ENCODE measurements at regions not wholly inside any gene's neighbourhood (a gene's known extent, or its start where the extent isn't known, plus 50 kb on each side); places are given as distances from the start of the nearest gene placed in this dataset.

GRCh38 chr3:70726096-70726938, 413.9 kb upstream of the MDFIC2 start:
- Histone ChIP-seq H3K4me2 (ENCODE audit: low read length) (no peak overlapping the region), H4K20me1 (ENCODE audit: insufficient read depth) (no peaks in the 10 kb centered on the region), H3K36me3 (ENCODE audit: control insufficient read depth in 1 of 2, insufficient read depth in 2 of 2, low read length in 2 of 2) (no peaks in the 10 kb centered on the region), H3K9me2 (ENCODE audit: insufficient read depth) (no peaks in the 10 kb centered on the region), H3K27me3 (ENCODE audit: insufficient read depth, low read length) (no peaks in the 10 kb centered on the region), H3K79me2 (ENCODE audit: insufficient read depth, low read length) (no peaks in the 10 kb centered on the region), H3K4me1 (ENCODE audit: control insufficient read depth in 1 of 2, insufficient read depth in 2 of 2, low read length in 2 of 2) (no peaks in the 10 kb centered on the region), H3K9me3 (ENCODE audit: control insufficient read depth in 1 of 2, insufficient read depth in 1 of 2, low read depth in 1 of 2, low read length in 2 of 2) (no peaks in the 10 kb centered on the region), H2AFZ (ENCODE audit: low read depth, low read length, poor library complexity, severe bottlenecking) (no peak overlapping the region), H3K27ac (ENCODE audit: low read depth, low read length) (no peak overlapping the region), H3K9ac (ENCODE audit: low read length) (no peak overlapping the region), H3K4me3 (replicated peaks in 1 of 2; ENCODE audit: low read depth in 1 of 2, low read length in 2 of 2) (no peak overlapping the region)
- intact Hi-C loops (cut with micrococcal nuclease): no loop called here
- no TSS peak for BruUV-seq (replicated peaks)
- ChIA-PET RAD21 (ENCODE audit: low non-redundant PET in 1 of 2, low total read pairs in 2 of 2, uncharacterized antibody in 2 of 2, unreplicated experiment in 2 of 2) (no interaction called here), CTCF (no interaction called here), POLR2A (no interaction called here)
- DNase-seq (ENCODE audit: low read depth, low spot score) (no peak), ATAC-seq (no peak)
- TF ChIP-seq ELF1 (IDR thresholded peaks at IDR 0.05; ENCODE audit: borderline replicate concordance, low read depth) (no peak), EZH2phosphoT487 (IDR thresholded peaks at IDR 0.05; ENCODE audit: borderline replicate concordance) (no peak), REST (IDR thresholded peaks at IDR 0.05; ENCODE audit: low read depth) (no peak)

GRCh38 chr3:70722018-70722417, 409.6 kb upstream of the MDFIC2 start:
- no TSS peak for BruUV-seq (replicated peaks)
- no peak for ATAC-seq
- Histone ChIP-seq H3K4me3 (replicated peaks in 1 of 2; ENCODE audit: low read depth in 1 of 2, low read length in 2 of 2) (no peak overlapping the region), H3K9me3 (ENCODE audit: control insufficient read depth in 1 of 2, insufficient read depth in 1 of 2, low read depth in 1 of 2, low read length in 2 of 2) (no peaks in the 10 kb centered on the region), H2AFZ (ENCODE audit: low read depth, low read length, poor library complexity, severe bottlenecking) (no peak overlapping the region), H3K9me2 (ENCODE audit: insufficient read depth) (no peaks in the 10 kb centered on the region), H4K20me1 (ENCODE audit: insufficient read depth) (no peaks in the 10 kb centered on the region), H3K27ac (ENCODE audit: low read depth, low read length) (no peak overlapping the region), H3K27me3 (ENCODE audit: insufficient read depth, low read length) (no peaks in the 10 kb centered on the region), H3K79me2 (ENCODE audit: insufficient read depth, low read length) (no peaks in the 10 kb centered on the region), H3K4me1 (ENCODE audit: control insufficient read depth in 1 of 2, insufficient read depth in 2 of 2, low read length in 2 of 2) (no peaks in the 10 kb centered on the region), H3K9ac (ENCODE audit: low read length) (no peak overlapping the region), H3K4me2 (ENCODE audit: low read length) (no peak overlapping the region), H3K36me3 (ENCODE audit: control insufficient read depth in 1 of 2, insufficient read depth in 2 of 2, low read length in 2 of 2) (no peaks in the 10 kb centered on the region)
- POLR2A ChIA-PET: no interaction called here
- intact Hi-C loops (cut with micrococcal nuclease): no loop called here
- CTCF ChIA-PET: no interaction called here
- DNase-seq (ENCODE audit: low read depth, low spot score): no peak
- RAD21 ChIA-PET (ENCODE audit: low non-redundant PET in 1 of 2, low total read pairs in 2 of 2, uncharacterized antibody in 2 of 2, unreplicated experiment in 2 of 2): no interaction called here
- TF ChIP-seq CBX3 (IDR thresholded peaks at IDR 0.05; ENCODE audit: low read depth) (no peak), TCF7L2 (IDR thresholded peaks at IDR 0.05; ENCODE audit: borderline replicate concordance, extremely low read depth, insufficient read depth, insufficient read length) (no peak), ATF3 (IDR thresholded peaks at IDR 0.05) (no peak), EZH2phosphoT487 (IDR thresholded peaks at IDR 0.05; ENCODE audit: borderline replicate concordance) (no peak), ZNF274 (IDR thresholded peaks at IDR 0.05; ENCODE audit: low read depth, low read length) (no peak), SRF (IDR thresholded peaks at IDR 0.05; ENCODE audit: low read depth) (no peak), SIN3A (IDR thresholded peaks at IDR 0.05; ENCODE audit: low read depth) (no peak)
